ENCODE measurements at regions not wholly inside any gene's neighbourhood (a gene's known extent, or its start where the extent isn't known, plus 50 kb on each side); places are given as distances from the start of the nearest gene placed in this dataset.

DNA sequence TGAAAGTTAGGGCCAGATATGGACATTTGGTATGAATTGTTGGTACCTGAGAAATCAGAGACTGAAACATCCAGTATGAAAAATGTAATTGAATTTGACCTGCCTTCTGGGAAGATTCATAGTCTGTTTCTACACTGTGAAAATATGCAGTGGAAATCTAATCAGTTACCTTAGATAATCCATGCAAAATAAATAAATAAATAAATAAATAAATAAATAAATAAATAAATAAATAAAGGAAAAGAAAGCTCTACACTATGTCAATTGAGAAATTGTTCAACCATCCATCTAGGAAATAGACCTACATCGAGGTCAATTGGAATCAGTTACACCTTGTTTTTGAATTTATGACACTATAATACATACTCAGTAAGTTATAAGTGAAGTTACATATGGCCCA lies 252.3 kb downstream of the VGLL3 start:
- Histone ChIP-seq H3K4me3 (no peak overlapping the region), H3K36me3 (replicated peaks; ENCODE audit: insufficient read depth, low read depth) (no peaks in the 10 kb centered on the region), H4K20me1 (ENCODE audit: insufficient read depth, poor library complexity, severe bottlenecking) (no peaks in the 10 kb centered on the region), H3K4me2 (no peak overlapping the region), H3K9me2 (replicated peaks; ENCODE audit: insufficient read depth) (no peaks in the 10 kb centered on the region), H3K79me2 (no peaks in the 10 kb centered on the region), H2AFZ (no peak overlapping the region), H3K27me3 (no peaks in the 10 kb centered on the region), H3K4me1 (ENCODE audit: insufficient read depth) (no peaks in the 10 kb centered on the region), H3K9me3 (ENCODE audit: low read depth) (no peaks in the 10 kb centered on the region), H3K27ac (no peak overlapping the region)
- WGBS (ENCODE audit: low lambda C conversion rate, missing lambda C conversion rate) = 85% methylated on average over 1 of the region's 1 CpG
- TF ChIP-seq EZH2 (IDR thresholded peaks at IDR 0.05; ENCODE audit: borderline replicate concordance) (no peak), EZH2phosphoT487 (IDR thresholded peaks at IDR 0.05; ENCODE audit: low read depth, severe bottlenecking, unreplicated experiment) (no peak)
- TF ChIP-seq, protein P1, sequence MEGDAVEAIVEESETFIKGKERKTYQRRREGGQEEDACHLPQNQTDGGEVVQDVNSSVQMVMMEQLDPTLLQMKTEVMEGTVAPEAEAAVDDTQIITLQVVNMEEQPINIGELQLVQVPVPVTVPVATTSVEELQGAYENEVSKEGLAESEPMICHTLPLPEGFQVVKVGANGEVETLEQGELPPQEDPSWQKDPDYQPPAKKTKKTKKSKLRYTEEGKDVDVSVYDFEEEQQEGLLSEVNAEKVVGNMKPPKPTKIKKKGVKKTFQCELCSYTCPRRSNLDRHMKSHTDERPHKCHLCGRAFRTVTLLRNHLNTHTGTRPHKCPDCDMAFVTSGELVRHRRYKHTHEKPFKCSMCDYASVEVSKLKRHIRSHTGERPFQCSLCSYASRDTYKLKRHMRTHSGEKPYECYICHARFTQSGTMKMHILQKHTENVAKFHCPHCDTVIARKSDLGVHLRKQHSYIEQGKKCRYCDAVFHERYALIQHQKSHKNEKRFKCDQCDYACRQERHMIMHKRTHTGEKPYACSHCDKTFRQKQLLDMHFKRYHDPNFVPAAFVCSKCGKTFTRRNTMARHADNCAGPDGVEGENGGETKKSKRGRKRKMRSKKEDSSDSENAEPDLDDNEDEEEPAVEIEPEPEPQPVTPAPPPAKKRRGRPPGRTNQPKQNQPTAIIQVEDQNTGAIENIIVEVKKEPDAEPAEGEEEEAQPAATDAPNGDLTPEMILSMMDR (IDR thresholded peaks at IDR 0.05; ENCODE audit: poor library complexity) = no peak
- DNase-seq (ENCODE audit: low spot score) = no peak

DNA sequence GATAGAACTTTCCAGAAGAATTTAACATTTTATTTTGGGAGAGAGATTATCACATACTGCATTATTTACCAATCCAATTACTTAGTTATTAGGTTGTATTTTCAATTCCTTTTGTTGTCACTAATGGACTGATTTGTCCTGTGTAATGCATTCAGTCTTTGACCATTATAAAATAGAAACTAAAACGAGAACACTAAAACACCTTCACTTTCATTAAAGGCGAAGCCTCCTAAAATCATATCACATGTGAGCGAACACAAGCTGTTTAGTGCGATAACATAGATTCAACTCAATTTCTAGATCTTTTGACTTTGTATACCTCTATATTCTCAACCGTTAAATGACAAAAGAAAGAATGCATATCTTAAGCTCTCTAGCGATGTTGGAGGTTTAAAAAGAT lies 253.4 kb downstream of the VGLL3 start:
- H3K27ac ChIP-seq = no peak overlapping the region
- WGBS (ENCODE audit: low lambda C conversion rate, missing lambda C conversion rate) = 93% methylated on average over 6 of the region's 6 CpGs
- H3K79me2 ChIP-seq = no peaks in the 10 kb centered on the region
- H3K4me2 ChIP-seq = no peak overlapping the region
- TF ChIP-seq, protein P1 (IDR thresholded peaks at IDR 0.05; ENCODE audit: poor library complexity) = no peak
- TF ChIP-seq EZH2 (IDR thresholded peaks at IDR 0.05; ENCODE audit: borderline replicate concordance) (no peak), EZH2phosphoT487 (IDR thresholded peaks at IDR 0.05; ENCODE audit: low read depth, severe bottlenecking, unreplicated experiment) (no peak)
- DNase-seq (ENCODE audit: low spot score) = no peak
- H3K36me3 ChIP-seq (replicated peaks; ENCODE audit: insufficient read depth, low read depth) = no peaks in the 10 kb centered on the region
- H2AFZ ChIP-seq = no peak overlapping the region
- H3K9me2 ChIP-seq (replicated peaks; ENCODE audit: insufficient read depth) = no peaks in the 10 kb centered on the region
- H3K4me3 ChIP-seq = no peak overlapping the region
- H3K27me3 ChIP-seq = no peaks in the 10 kb centered on the region
- H3K4me1 ChIP-seq (ENCODE audit: insufficient read depth) = no peaks in the 10 kb centered on the region
- no peaks in the 10 kb centered on the region for H4K20me1 ChIP-seq (ENCODE audit: insufficient read depth, poor library complexity, severe bottlenecking)
- no peaks in the 10 kb centered on the region for H3K9me3 ChIP-seq (ENCODE audit: low read depth)

DNA sequence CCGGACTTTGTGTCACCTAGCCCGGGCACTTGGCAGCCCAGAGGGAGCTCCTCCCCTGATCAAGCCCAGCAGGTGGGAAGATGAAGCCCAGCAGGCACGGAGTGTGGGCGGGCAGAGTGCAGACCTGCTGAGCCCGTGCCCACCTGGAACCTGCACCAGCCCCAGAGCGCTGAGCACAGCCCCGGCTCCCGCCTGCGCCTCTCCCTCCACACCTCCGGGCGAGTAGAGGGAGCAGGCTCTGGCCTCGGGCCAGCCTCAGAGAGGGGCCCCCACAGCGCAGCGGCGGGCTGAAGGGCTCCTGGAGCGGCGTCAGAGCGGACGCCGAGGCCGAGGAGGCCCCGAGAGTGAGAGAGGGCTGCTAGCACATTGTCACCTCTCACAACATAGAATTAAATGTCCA lies 257.7 kb downstream of the VGLL3 start:
- no peaks in the 10 kb centered on the region for H3K9me2 ChIP-seq (replicated peaks; ENCODE audit: insufficient read depth)
- 91% methylated on average over 22 of the region's 22 CpGs for WGBS (ENCODE audit: low lambda C conversion rate, missing lambda C conversion rate)

More for the DNA sequence above, 257.7 kb downstream of the VGLL3 start:
- Histone ChIP-seq H3K4me2 (no peak overlapping the region), H3K36me3 (replicated peaks; ENCODE audit: insufficient read depth, low read depth) (no peaks in the 10 kb centered on the region), H2AFZ (no peak overlapping the region), H3K27me3 (no peaks in the 10 kb centered on the region), H3K4me1 (ENCODE audit: insufficient read depth) (no peaks in the 10 kb centered on the region), H4K20me1 (ENCODE audit: insufficient read depth, poor library complexity, severe bottlenecking) (no peaks in the 10 kb centered on the region), H3K4me3 (no peak overlapping the region), H3K79me2 (no peaks in the 10 kb centered on the region), H3K9me3 (ENCODE audit: low read depth) (no peaks in the 10 kb centered on the region), H3K27ac (no peak overlapping the region)
- DNase-seq (ENCODE audit: low spot score) = no peak
- TF ChIP-seq, protein P1 (IDR thresholded peaks at IDR 0.05; ENCODE audit: poor library complexity) = no peak
- TF ChIP-seq EZH2phosphoT487 (IDR thresholded peaks at IDR 0.05; ENCODE audit: low read depth, severe bottlenecking, unreplicated experiment) (no peak), EZH2 (IDR thresholded peaks at IDR 0.05; ENCODE audit: borderline replicate concordance) (no peak)
